Thyroid gland (tissue), 4 donors: ENCODE measurements at regions not wholly inside any gene's neighbourhood (a gene's known extent, or its start where the extent isn't known, plus 50 kb on each side); places are given as distances from the start of the nearest gene placed in this dataset.

ENCODE experiments used
- DNase-seq, 2 donors: peaks; one replicate each; pipeline ENCODE4 v3.0.0-alpha.2; 2019
- H3K27ac ChIP-seq, 3 donors: fragments of 200-600 bp; sonication (generic); 1 replicate in 2 of 3; 2 replicates in 1 of 3; pipeline ENCODE4 v1.5.1; 2016 to 2019; ENCODE audit warnings: mild to moderate bottlenecking in 1 of 3, moderate library complexity in 1 of 3
- H3K27me3 ChIP-seq: fragments of 200-600 bp; sonication (generic); one replicate; pipeline ENCODE4 v1.5.1; 2019
- H3K36me3 ChIP-seq, 2 donors: fragments of 200-600 bp; sonication (generic); one replicate each; pipeline ENCODE4 v1.5.1; 2016 to 2019
- H3K4me1 ChIP-seq, 2 donors: fragments of 200-600 bp; sonication (generic); one replicate each; pipeline ENCODE4 v1.5.1; 2017 to 2019
- H3K4me3 ChIP-seq, 3 donors: fragments of 200-600 bp; sonication (generic); replicated peaks in 1 of 3; 1 replicate in 2 of 3; 2 replicates in 1 of 3; pipeline ENCODE4 v1.5.1; 2016; ENCODE audit warnings: mild to moderate bottlenecking in 1 of 3
- H3K9me3 ChIP-seq: fragments of 200-600 bp; sonication (generic); one replicate; pipeline ENCODE4 v1.5.1; 2017
- POLR2A ChIP-seq, 2 donors: fragments of 450-650 bp; IDR thresholded peaks; one replicate each; pipeline ENCODE4 v1.6.1; 2017; ENCODE audit warnings: antibody characterized with exemption in 2 of 2, mild to moderate bottlenecking in 2 of 2, moderate library complexity in 1 of 2
- WGBS, 2 donors: methylation state at CpG; one replicate each; pipeline ENCODE4 v1.1.5; 2017; 5-methylcytosine and 5-hydroxymethylcytosine counted together
- intact Hi-C: fragments of 100-400 bp; cut with DNase I; formaldehyde crosslinking; loops from one replicate; pipeline ENCODE4 v1.15.1; 2023
- TF ChIP-seq, protein P1 (sequence below), 6 experiments: fragments of 200-600 bp in 3 of 6; fragments of 450-650 bp in 3 of 6; sonication (generic) in 3 of 6; IDR thresholded peaks; one replicate each; pipeline ENCODE4 v1.5.1; 2016 to 2019; ENCODE audit warnings: antibody characterized with exemption in 6 of 6, mild to moderate bottlenecking in 2 of 6, inconsistent platforms in 1 of 6, moderate library complexity in 1 of 6

DNA sequence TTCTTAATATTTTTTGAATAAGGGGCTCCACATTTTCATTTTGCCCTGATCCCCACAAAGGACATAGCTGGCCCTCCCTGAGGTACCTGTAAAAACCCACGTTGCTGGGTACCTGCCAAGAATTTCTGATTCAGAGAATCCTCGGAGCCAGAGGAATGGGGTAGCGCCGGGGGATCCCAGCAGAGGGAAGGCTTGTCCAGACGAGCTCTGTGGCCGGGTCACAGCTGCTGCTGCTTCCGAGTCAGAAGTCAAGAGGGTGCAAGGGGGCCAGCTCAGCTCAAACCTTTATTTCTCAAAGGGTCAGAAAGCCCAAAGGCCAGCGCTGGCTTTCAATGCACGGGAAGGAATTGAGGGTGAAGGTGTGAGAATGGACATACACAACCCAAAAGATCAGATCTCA lies 68.9 kb upstream of the SDK2 start:
- peak in 1 of 2 donors; percentile 7 for DNase-seq
- WGBS, 2 donors: 23 to 33% methylated on average over 9 of the region's 9 CpGs
- H3K36me3 ChIP-seq: no peaks in the 10 kb centered on the region
- TF ChIP-seq POLR2A (IDR thresholded peaks at IDR 0.05): no peak
- TF ChIP-seq, protein P1, sequence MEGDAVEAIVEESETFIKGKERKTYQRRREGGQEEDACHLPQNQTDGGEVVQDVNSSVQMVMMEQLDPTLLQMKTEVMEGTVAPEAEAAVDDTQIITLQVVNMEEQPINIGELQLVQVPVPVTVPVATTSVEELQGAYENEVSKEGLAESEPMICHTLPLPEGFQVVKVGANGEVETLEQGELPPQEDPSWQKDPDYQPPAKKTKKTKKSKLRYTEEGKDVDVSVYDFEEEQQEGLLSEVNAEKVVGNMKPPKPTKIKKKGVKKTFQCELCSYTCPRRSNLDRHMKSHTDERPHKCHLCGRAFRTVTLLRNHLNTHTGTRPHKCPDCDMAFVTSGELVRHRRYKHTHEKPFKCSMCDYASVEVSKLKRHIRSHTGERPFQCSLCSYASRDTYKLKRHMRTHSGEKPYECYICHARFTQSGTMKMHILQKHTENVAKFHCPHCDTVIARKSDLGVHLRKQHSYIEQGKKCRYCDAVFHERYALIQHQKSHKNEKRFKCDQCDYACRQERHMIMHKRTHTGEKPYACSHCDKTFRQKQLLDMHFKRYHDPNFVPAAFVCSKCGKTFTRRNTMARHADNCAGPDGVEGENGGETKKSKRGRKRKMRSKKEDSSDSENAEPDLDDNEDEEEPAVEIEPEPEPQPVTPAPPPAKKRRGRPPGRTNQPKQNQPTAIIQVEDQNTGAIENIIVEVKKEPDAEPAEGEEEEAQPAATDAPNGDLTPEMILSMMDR (IDR thresholded peaks at IDR 0.05): no peak
- no peak overlapping the region for H3K27ac ChIP-seq
- intact Hi-C loops: loop anchor here (10.0 kb wide), 1 partner anchor 118 kb away; no protein-coding TSS in a partner anchor
- no peaks in the 10 kb centered on the region for H3K27me3 ChIP-seq
- no peaks in the 10 kb centered on the region for H3K4me1 ChIP-seq
- H3K4me3 ChIP-seq: no peak overlapping the region
- H3K9me3 ChIP-seq: no peaks in the 10 kb centered on the region

DNA sequence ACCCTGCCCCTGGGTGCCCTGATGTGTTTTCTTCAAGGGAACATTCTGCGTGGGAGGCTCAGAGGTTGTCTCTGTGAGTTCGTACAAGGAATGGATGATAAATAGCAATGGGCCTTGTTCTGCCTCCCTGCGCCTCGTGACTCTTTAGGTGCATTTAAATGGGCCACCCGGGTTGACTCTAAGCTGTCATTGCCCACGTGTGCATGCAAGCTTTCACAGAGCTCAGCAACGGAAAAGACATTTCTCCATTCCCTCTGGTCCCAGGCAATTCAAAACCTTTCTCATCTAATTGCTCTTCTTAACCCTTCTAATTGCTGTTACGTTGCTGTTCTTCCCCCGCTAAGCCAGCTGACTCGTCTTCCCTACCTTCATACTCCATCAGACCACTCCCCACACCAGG lies 71.5 kb upstream of the SDK2 start:
- TF ChIP-seq POLR2A (IDR thresholded peaks at IDR 0.05): no peak
- intact Hi-C loops: loop anchor here (10.0 kb wide), 1 partner anchor 121 kb away; no protein-coding TSS in a partner anchor
- Histone ChIP-seq H3K27ac (no peak overlapping the region), H3K36me3 (no peaks in the 10 kb centered on the region), H3K4me3 (no peak overlapping the region), H3K27me3 (no peaks in the 10 kb centered on the region), H3K9me3 (no peaks in the 10 kb centered on the region), H3K4me1 (no peaks in the 10 kb centered on the region)
- 60 to 66% methylated on average over 10 of the region's 10 CpGs for WGBS, 2 donors
- no peak for DNase-seq

DNA sequence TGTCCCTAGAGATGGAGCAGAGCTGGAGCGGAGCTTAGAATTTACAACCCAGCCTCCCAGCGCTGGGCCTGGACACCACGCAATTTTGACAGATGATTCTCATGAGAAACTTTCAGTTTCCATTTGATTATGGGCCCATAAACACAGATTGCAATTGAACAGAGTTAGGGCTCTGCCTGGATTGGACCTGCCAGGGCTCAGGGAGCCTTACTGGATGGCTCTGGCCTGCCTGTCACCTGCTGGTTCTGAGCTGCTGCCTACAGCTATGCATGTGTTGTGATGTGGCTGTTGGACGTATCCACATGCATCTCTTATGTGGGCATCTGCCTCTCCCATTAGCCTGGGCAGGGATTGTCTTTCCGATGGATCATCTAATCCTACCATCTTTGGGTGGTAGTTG lies 73.4 kb upstream of the SDK2 start:
- Histone ChIP-seq H3K4me3 (no peak overlapping the region), H3K4me1 (no peaks in the 10 kb centered on the region), H3K27me3 (no peaks in the 10 kb centered on the region), H3K36me3 (no peaks in the 10 kb centered on the region), H3K9me3 (no peaks in the 10 kb centered on the region), H3K27ac (no peak overlapping the region)
- WGBS, 2 donors: 85 to 92% methylated on average over 5 of the region's 5 CpGs
- DNase-seq: no peak
- TF ChIP-seq, protein P1 (IDR thresholded peaks at IDR 0.05): no peak
- TF ChIP-seq POLR2A (IDR thresholded peaks at IDR 0.05): no peak
- intact Hi-C loops: loop anchor here (10.0 kb wide), 1 partner anchor 123 kb away; no protein-coding TSS in a partner anchor

DNA sequence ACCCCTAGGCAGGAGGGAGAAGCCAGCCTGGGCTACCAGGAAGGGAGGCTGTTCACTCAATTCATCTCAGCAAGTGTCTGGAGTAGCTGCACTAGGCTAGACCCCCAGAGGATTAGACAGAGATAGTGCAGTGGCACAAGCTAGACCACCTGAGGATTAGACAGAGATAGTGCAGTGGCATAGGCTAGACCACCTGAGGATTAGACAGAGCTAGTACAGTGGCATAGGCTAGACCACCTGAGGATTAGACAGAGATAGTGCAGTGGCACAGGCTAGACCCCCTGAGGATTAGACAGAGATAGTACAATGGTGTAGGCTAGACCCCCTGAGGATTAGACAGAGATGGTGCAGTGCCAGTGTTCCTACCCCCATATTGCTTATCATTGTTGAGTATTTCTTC lies 74.1 kb upstream of the SDK2 start:
- Histone ChIP-seq H3K27me3 (no peaks in the 10 kb centered on the region), H3K27ac (no peak overlapping the region), H3K36me3 (no peaks in the 10 kb centered on the region), H3K4me1 (no peaks in the 10 kb centered on the region), H3K4me3 (no peak overlapping the region), H3K9me3 (no peaks in the 10 kb centered on the region)
- TF ChIP-seq, protein P1 (IDR thresholded peaks at IDR 0.05): no peak
- TF ChIP-seq POLR2A (IDR thresholded peaks at IDR 0.05): no peak
- DNase-seq: no peak
- intact Hi-C loops: loop anchor here (10.0 kb wide), 1 partner anchor 124 kb away; no protein-coding TSS in a partner anchor

DNA sequence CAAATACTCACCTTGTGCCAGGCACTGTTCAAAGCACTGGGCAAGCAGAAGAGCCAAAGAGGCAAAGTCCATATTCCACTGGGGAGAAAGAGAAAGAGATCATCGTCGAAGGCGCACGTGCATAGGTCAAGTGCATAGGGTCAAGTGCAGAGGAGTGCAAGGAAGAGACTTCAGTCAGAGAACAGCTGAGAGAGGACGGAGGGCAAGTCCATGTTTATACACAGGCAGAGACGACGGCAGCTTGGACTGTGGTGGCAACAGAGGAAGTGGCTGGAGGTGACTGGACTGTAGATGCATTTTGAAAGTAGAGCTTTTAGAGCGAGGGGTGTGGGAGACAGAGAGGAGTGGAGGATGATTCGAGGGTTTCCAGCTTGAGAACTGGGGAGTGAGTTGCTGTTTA lies 74.7 kb upstream of the SDK2 start:
- Histone ChIP-seq H3K9me3 (no peaks in the 10 kb centered on the region), H3K27me3 (no peaks in the 10 kb centered on the region), H3K36me3 (no peaks in the 10 kb centered on the region), H3K27ac (no peak overlapping the region), H3K4me3 (no peak overlapping the region), H3K4me1 (no peaks in the 10 kb centered on the region)
- TF ChIP-seq, protein P1 (IDR thresholded peaks at IDR 0.05): no peak
- no peak for TF ChIP-seq POLR2A (IDR thresholded peaks at IDR 0.05)
- 29 to 33% methylated on average over 9 of the region's 9 CpGs for WGBS, 2 donors
- no peak for DNase-seq
- intact Hi-C loops: loop anchor here (10.0 kb wide), 1 partner anchor 124 kb away; no protein-coding TSS in a partner anchor
